ENCODE measurements at regions not wholly inside any gene's neighbourhood (a gene's known extent, or its start where the extent isn't known, plus 50 kb on each side); places are given as distances from the start of the nearest gene placed in this dataset.

GRCh38 chr1:63074321-63074720 lies 248.0 kb upstream of the FOXD3 start:
- Histone ChIP-seq H3K9me2 (replicated peaks; ENCODE audit: insufficient read depth, low read length) (no peaks in the 10 kb centered on the region), H3K4me1 (ENCODE audit: low read length) (no peaks in the 10 kb centered on the region)

GRCh38 chr1:63082766-63083165 lies 239.6 kb upstream of the FOXD3 start:
- H3K79me2 ChIP-seq (ENCODE audit: low read length): no peaks in the 10 kb centered on the region
- H3K27me3 ChIP-seq (ENCODE audit: low read length): no peaks in the 10 kb centered on the region
- no peak overlapping the region for H3K27ac ChIP-seq (ENCODE audit: low read length)
- no peaks in the 10 kb centered on the region for H3K36me3 ChIP-seq (ENCODE audit: insufficient read depth, low read length)
- no peaks in the 10 kb centered on the region for H3K9me2 ChIP-seq (replicated peaks; ENCODE audit: insufficient read depth, low read length)
- no peak overlapping the region for H2AFZ ChIP-seq (ENCODE audit: low read length)
- no peak overlapping the region for H3K4me3 ChIP-seq (ENCODE audit: low read length)
- H4K20me1 ChIP-seq (ENCODE audit: insufficient read depth, low read depth, low read length): no peaks in the 10 kb centered on the region
- no peaks in the 10 kb centered on the region for H3K4me1 ChIP-seq (ENCODE audit: low read length)
- H3K9ac ChIP-seq (ENCODE audit: low read length): no peak overlapping the region
- no peak overlapping the region for H3K4me2 ChIP-seq (ENCODE audit: low read depth, low read length, poor library complexity, severe bottlenecking)
- DNase-seq: no peak
- no peaks in the 10 kb centered on the region for H3K9me3 ChIP-seq (ENCODE audit: low read length)

More at GRCh38 chr1:63074321-63074720, 248.0 kb upstream of the FOXD3 start:
- Histone ChIP-seq H3K27me3 (ENCODE audit: low read length) (no peaks in the 10 kb centered on the region), H3K4me2 (ENCODE audit: low read depth, low read length, poor library complexity, severe bottlenecking) (no peak overlapping the region), H4K20me1 (ENCODE audit: insufficient read depth, low read depth, low read length) (no peaks in the 10 kb centered on the region), H3K9ac (ENCODE audit: low read length) (no peak overlapping the region), H3K36me3 (ENCODE audit: insufficient read depth, low read length) (no peaks in the 10 kb centered on the region), H3K79me2 (ENCODE audit: low read length) (no peaks in the 10 kb centered on the region), H3K4me3 (ENCODE audit: low read length) (no peak overlapping the region), H3K9me3 (ENCODE audit: low read length) (no peaks in the 10 kb centered on the region), H2AFZ (ENCODE audit: low read length) (no peak overlapping the region), H3K27ac (ENCODE audit: low read length) (no peak overlapping the region)
- no peak for DNase-seq

- H3K4me1 ChIP-seq (ENCODE audit: low read length): no peaks in the 10 kb centered on the region
- H3K27me3 ChIP-seq (ENCODE audit: low read length): 0 out of 2 replicates have a peak, but pooled peaks cover 3% of the 10 kb centered on the region
- no peak overlapping the region for H3K4me2 ChIP-seq (ENCODE audit: low read depth, low read length, poor library complexity, severe bottlenecking)
- no peaks in the 10 kb centered on the region for H3K9me2 ChIP-seq (replicated peaks; ENCODE audit: insufficient read depth, low read length)
- H3K36me3 ChIP-seq (ENCODE audit: insufficient read depth, low read length): no peaks in the 10 kb centered on the region
- no peak overlapping the region for H2AFZ ChIP-seq (ENCODE audit: low read length)
- H4K20me1 ChIP-seq (ENCODE audit: insufficient read depth, low read depth, low read length): no peaks in the 10 kb centered on the region
- no peak overlapping the region for H3K4me3 ChIP-seq (ENCODE audit: low read length)
- no peaks in the 10 kb centered on the region for H3K79me2 ChIP-seq (ENCODE audit: low read length)
- no peaks in the 10 kb centered on the region for H3K9me3 ChIP-seq (ENCODE audit: low read length)
- H3K27ac ChIP-seq (ENCODE audit: low read length): no peak overlapping the region
- no peak for DNase-seq
- no peak overlapping the region for H3K9ac ChIP-seq (ENCODE audit: low read length)
These were observed 234.4 kb upstream of the FOXD3 start for GRCh38 chr1:63087966-63088365.

- Histone ChIP-seq H3K36me3 (ENCODE audit: insufficient read depth, low read length) (no peaks in the 10 kb centered on the region), H3K4me2 (ENCODE audit: low read depth, low read length, poor library complexity, severe bottlenecking) (no peak overlapping the region), H3K9me2 (replicated peaks; ENCODE audit: insufficient read depth, low read length) (no peaks in the 10 kb centered on the region), H4K20me1 (ENCODE audit: insufficient read depth, low read depth, low read length) (no peaks in the 10 kb centered on the region), H3K27me3 (ENCODE audit: low read length) (no peaks in the 10 kb centered on the region), H2AFZ (ENCODE audit: low read length) (no peak overlapping the region), H3K4me3 (ENCODE audit: low read length) (no peak overlapping the region), H3K9ac (ENCODE audit: low read length) (no peak overlapping the region), H3K4me1 (ENCODE audit: low read length) (no peaks in the 10 kb centered on the region), H3K27ac (ENCODE audit: low read length) (no peak overlapping the region), H3K9me3 (ENCODE audit: low read length) (no peaks in the 10 kb centered on the region), H3K79me2 (ENCODE audit: low read length) (no peaks in the 10 kb centered on the region)
- no peak for DNase-seq
These were observed 223.2 kb upstream of the FOXD3 start for GRCh38 chr1:63099188-63099587.

- Histone ChIP-seq H4K20me1 (ENCODE audit: insufficient read depth, low read depth, low read length) (no peaks in the 10 kb centered on the region), H3K9me2 (replicated peaks; ENCODE audit: insufficient read depth, low read length) (no peaks in the 10 kb centered on the region), H3K79me2 (ENCODE audit: low read length) (no peaks in the 10 kb centered on the region), H3K9ac (ENCODE audit: low read length) (no peak overlapping the region), H2AFZ (ENCODE audit: low read length) (no peak overlapping the region), H3K4me2 (ENCODE audit: low read depth, low read length, poor library complexity, severe bottlenecking) (no peak overlapping the region), H3K27me3 (ENCODE audit: low read length) (no peaks in the 10 kb centered on the region), H3K4me1 (ENCODE audit: low read length) (no peaks in the 10 kb centered on the region), H3K4me3 (ENCODE audit: low read length) (no peak overlapping the region), H3K36me3 (ENCODE audit: insufficient read depth, low read length) (no peaks in the 10 kb centered on the region), H3K27ac (ENCODE audit: low read length) (no peak overlapping the region), H3K9me3 (ENCODE audit: low read length) (no peaks in the 10 kb centered on the region)
- DNase-seq: no peak
These were observed 221.0 kb upstream of the FOXD3 start for GRCh38 chr1:63101336-63101735.

GRCh38 chr1:63103682-63104081 lies 218.7 kb upstream of the FOXD3 start:
- no peak overlapping the region for H3K4me2 ChIP-seq (ENCODE audit: low read depth, low read length, poor library complexity, severe bottlenecking)
- no peaks in the 10 kb centered on the region for H3K36me3 ChIP-seq (ENCODE audit: insufficient read depth, low read length)
- no peak overlapping the region for H2AFZ ChIP-seq (ENCODE audit: low read length)
- H3K9me3 ChIP-seq (ENCODE audit: low read length): no peaks in the 10 kb centered on the region
- no peak overlapping the region for H3K9ac ChIP-seq (ENCODE audit: low read length)
- no peak overlapping the region for H3K4me3 ChIP-seq (ENCODE audit: low read length)
- H3K4me1 ChIP-seq (ENCODE audit: low read length): no peaks in the 10 kb centered on the region
- H3K79me2 ChIP-seq (ENCODE audit: low read length): no peaks in the 10 kb centered on the region
- H3K9me2 ChIP-seq (replicated peaks; ENCODE audit: insufficient read depth, low read length): no peaks in the 10 kb centered on the region
- H3K27ac ChIP-seq (ENCODE audit: low read length): no peak overlapping the region
- DNase-seq: no peak
- no peaks in the 10 kb centered on the region for H3K27me3 ChIP-seq (ENCODE audit: low read length)
- H4K20me1 ChIP-seq (ENCODE audit: insufficient read depth, low read depth, low read length): no peaks in the 10 kb centered on the region

- Histone ChIP-seq H4K20me1 (ENCODE audit: insufficient read depth, low read depth, low read length) (no peaks in the 10 kb centered on the region), H3K79me2 (ENCODE audit: low read length) (no peaks in the 10 kb centered on the region), H3K9ac (ENCODE audit: low read length) (no peak overlapping the region), H3K9me2 (replicated peaks; ENCODE audit: insufficient read depth, low read length) (no peaks in the 10 kb centered on the region), H2AFZ (ENCODE audit: low read length) (no peak overlapping the region), H3K4me2 (ENCODE audit: low read depth, low read length, poor library complexity, severe bottlenecking) (no peak overlapping the region), H3K36me3 (ENCODE audit: insufficient read depth, low read length) (no peaks in the 10 kb centered on the region), H3K4me3 (ENCODE audit: low read length) (no peak overlapping the region), H3K27me3 (ENCODE audit: low read length) (no peaks in the 10 kb centered on the region), H3K27ac (ENCODE audit: low read length) (no peak overlapping the region), H3K9me3 (ENCODE audit: low read length) (no peaks in the 10 kb centered on the region), H3K4me1 (ENCODE audit: low read length) (no peaks in the 10 kb centered on the region)
- DNase-seq: no peak
These were observed 215.3 kb upstream of the FOXD3 start for GRCh38 chr1:63107066-63107465.

- Histone ChIP-seq H3K79me2 (ENCODE audit: low read length) (no peaks in the 10 kb centered on the region), H3K4me2 (ENCODE audit: low read depth, low read length, poor library complexity, severe bottlenecking) (no peak overlapping the region), H3K9me3 (ENCODE audit: low read length) (no peaks in the 10 kb centered on the region), H2AFZ (ENCODE audit: low read length) (no peak overlapping the region), H3K36me3 (ENCODE audit: insufficient read depth, low read length) (no peaks in the 10 kb centered on the region), H3K9me2 (replicated peaks; ENCODE audit: insufficient read depth, low read length) (no peaks in the 10 kb centered on the region), H3K9ac (ENCODE audit: low read length) (no peak overlapping the region), H3K4me1 (ENCODE audit: low read length) (no peaks in the 10 kb centered on the region), H3K27ac (ENCODE audit: low read length) (no peak overlapping the region), H3K4me3 (ENCODE audit: low read length) (no peak overlapping the region), H3K27me3 (ENCODE audit: low read length) (no peaks in the 10 kb centered on the region), H4K20me1 (ENCODE audit: insufficient read depth, low read depth, low read length) (no peaks in the 10 kb centered on the region)
- no peak for DNase-seq
These were observed 214.2 kb upstream of the FOXD3 start for GRCh38 chr1:63108206-63108605.
